Pancreas (tissue), 10 donors: ENCODE measurements at regions not wholly inside any gene's neighbourhood (a gene's known extent, or its start where the extent isn't known, plus 50 kb on each side); places are given as distances from the start of the nearest gene placed in this dataset.

Source experiments
- ATAC-seq, 4 donors: fragments of 200-7000 bp; cut with Tn5 transposase; one replicate each; pipeline versions ENCODE4 v1.8.0 to v1.9.1; 2020; ENCODE audit warnings: mild to moderate bottlenecking in 4 of 4, moderate library complexity in 4 of 4
- DNase-seq, 6 donors: peaks; one replicate each; pipeline ENCODE4 v3.0.0-alpha.2; 2020
- FAIRE-seq: peaks from 2 replicates; lab custom pipeline; 2012; peaks lifted over from hg19 to GRCh38; lab: Jason Lieb, UNC
- H3K27ac ChIP-seq, 4 donors: fragments of 200-600 bp; sonication (generic); 1 replicate in 3 of 4; 2 replicates in 1 of 4; pipeline versions ENCODE4 v1.5.0 to v1.8.0; 2020
- H3K27me3 ChIP-seq, 4 donors: fragments of 200-600 bp; one replicate each; pipeline ENCODE4 v1.8.0; 2021
- H3K36me3 ChIP-seq, 3 donors: fragments of 200-600 bp; sonication (generic) in 1 of 3; one replicate each; pipeline versions ENCODE4 v1.5.0 to v1.8.0; 2020 to 2021
- H3K4me1 ChIP-seq, 3 donors: fragments of 200-600 bp; one replicate each; pipeline ENCODE4 v1.8.0; 2021
- H3K4me3 ChIP-seq, 4 donors: fragments of 200-600 bp; sonication (generic) in 2 of 4; one replicate each; pipeline versions ENCODE4 v1.5.0 to v1.8.0; 2020 to 2021
- H3K9me3 ChIP-seq, 4 donors: fragments of 200-600 bp; one replicate each; pipeline ENCODE4 v1.8.0; 2021
- CTCF ChIP-seq, 4 donors: fragments of 200-600 bp; sonication (generic) in 3 of 4; IDR thresholded peaks; one replicate each; pipeline versions ENCODE4 v1.5.0 to v1.8.0; 2021; ENCODE audit warnings: antibody characterized with exemption in 4 of 4
- WGBS, 2 donors: extraction: QIAGEN DNeasy Blood & Tissue Kit; methylation state at CpG; one replicate each; pipeline ENCODE4 v1.1.7; 2013; 5-methylcytosine and 5-hydroxymethylcytosine counted together
- intact Hi-C, 3 donors: fragments of 100-400 bp; cut with DNase I; formaldehyde crosslinking; loops; one replicate each; pipeline versions ENCODE4 v1.11.1 to v1.14.2; 2022
- donor health status: healthy with polysubstance abuse.
- donor health status: DM: no; HTN: no; CAD: no; lungs with moderate emphysema.
- donor health status: DM: no; HTN: no; CAD: no.
- donor health status: control.
- donor health status: control.
- donor health status: Bipolar disorder and iron deficiency.
- donor health status: DM: yes; HTN: yes; CAD: no.
- donor health status: DM: no; HTN: no; CAD: no.
- donor health status: DM: no; HTN: no; CAD: no.
- donor health status: DM: yes; HTN: yes; CAD: no.

DNA sequence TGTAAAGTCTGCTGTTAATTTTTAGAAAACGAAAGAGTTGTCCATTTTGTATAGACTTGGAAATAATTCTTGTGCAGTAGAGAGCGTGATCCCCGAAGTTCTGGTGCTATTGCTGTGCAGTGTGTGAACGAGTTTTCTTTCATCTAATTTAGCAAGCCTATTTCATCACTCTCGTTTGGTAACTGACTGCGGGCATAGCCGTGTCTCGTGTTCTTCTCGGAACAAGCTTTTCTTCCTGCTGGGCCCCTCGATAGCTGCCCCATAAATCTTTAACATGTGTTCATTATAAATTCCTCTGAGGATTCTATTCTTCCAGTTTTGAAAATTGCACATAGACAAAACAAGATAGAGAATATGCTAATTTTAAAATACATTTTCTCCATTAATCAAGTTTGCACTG, 622.0 kb upstream of the PFKP start:
- Histone ChIP-seq H3K4me3 (no peak overlapping the region), H3K4me1 (no peaks in the 10 kb centered on the region), H3K36me3 (no peaks in the 10 kb centered on the region), H3K27ac (no peak overlapping the region), H3K27me3 (no peaks in the 10 kb centered on the region), H3K9me3 (no peaks in the 10 kb centered on the region)
- intact Hi-C loops, result no loop called here
- no peak for TF ChIP-seq CTCF (IDR thresholded peaks at IDR 0.05)
- FAIRE-seq (no peak), ATAC-seq (no peak), DNase-seq (no peak)
- WGBS, 2 donors, result 69 to 79% methylated on average over 10 of the region's 10 CpGs

GRCh38 chr10:2439983-2440382, 627.4 kb upstream of the PFKP start:
- DNase-seq (no peak), ATAC-seq (no peak), FAIRE-seq (no peak)
- Histone ChIP-seq H3K36me3 (no peaks in the 10 kb centered on the region), H3K27me3 (no peaks in the 10 kb centered on the region), H3K9me3 (no peaks in the 10 kb centered on the region), H3K4me3 (no peak overlapping the region), H3K27ac (no peak overlapping the region), H3K4me1 (no peaks in the 10 kb centered on the region)
- 51 to 69% methylated on average over 4 of the region's 4 CpGs for WGBS, 2 donors
- intact Hi-C loops, result no loop called here
- no peak for TF ChIP-seq CTCF (IDR thresholded peaks at IDR 0.05)

GRCh38 chr10:2439000-2439399, 628.3 kb upstream of the PFKP start:
- intact Hi-C loops, result no loop called here
- ATAC-seq, result no peak
- Histone ChIP-seq H3K9me3 (no peaks in the 10 kb centered on the region), H3K36me3 (no peaks in the 10 kb centered on the region), H3K27ac (no peak overlapping the region), H3K4me1 (no peaks in the 10 kb centered on the region), H3K4me3 (no peak overlapping the region), H3K27me3 (no peaks in the 10 kb centered on the region)
- TF ChIP-seq CTCF (IDR thresholded peaks at IDR 0.05), result no peak
- WGBS, 2 donors, result 32 to 38% methylated on average over 8 of the region's 8 CpGs
- no peak for FAIRE-seq
- DNase-seq, result no peak

DNA sequence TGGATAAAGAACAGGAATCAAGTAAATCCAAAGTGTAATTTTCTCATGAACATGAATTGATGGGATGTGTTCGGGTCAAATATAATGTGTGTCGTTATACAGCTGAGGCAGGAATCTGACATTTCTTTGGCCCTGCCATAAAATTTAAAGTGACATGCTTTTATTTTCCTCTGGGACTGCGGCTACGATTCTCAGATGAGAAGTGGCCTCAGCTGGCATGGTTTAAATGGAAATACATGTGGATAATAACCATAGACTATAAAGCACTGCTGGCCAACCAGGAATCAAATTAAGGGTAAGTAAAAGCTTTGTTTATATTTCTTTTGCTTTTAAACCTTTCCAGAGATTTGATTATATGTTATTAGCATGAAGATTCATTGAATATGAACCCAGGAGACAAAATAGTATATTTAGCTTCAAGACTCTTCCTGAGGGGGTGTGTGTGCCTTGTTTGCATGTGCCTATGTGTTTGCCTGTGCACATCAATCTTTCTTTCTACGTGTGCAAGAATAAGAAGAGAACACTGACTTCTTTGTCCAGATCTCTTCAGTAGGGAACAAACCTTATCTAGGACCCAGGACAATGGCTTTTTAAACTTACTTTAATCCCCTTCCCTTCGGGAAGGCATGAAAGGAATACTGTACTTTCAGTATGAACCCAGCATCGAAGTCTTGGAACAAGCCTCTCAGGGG, 629.0 kb upstream of the PFKP start:
- no peak overlapping the region for H3K27ac ChIP-seq
- FAIRE-seq (no peak), DNase-seq (no peak), ATAC-seq (no peak)
- H3K4me3 ChIP-seq, result no peak overlapping the region
- H3K9me3 ChIP-seq, result no peaks in the 10 kb centered on the region
- H3K4me1 ChIP-seq, result no peaks in the 10 kb centered on the region
- intact Hi-C loops, result no loop called here
- no peaks in the 10 kb centered on the region for H3K36me3 ChIP-seq
- 19% methylated on average over 7 of the region's 7 CpGs for WGBS, 2 donors
- no peak for TF ChIP-seq CTCF (IDR thresholded peaks at IDR 0.05)
- no peaks in the 10 kb centered on the region for H3K27me3 ChIP-seq

DNA sequence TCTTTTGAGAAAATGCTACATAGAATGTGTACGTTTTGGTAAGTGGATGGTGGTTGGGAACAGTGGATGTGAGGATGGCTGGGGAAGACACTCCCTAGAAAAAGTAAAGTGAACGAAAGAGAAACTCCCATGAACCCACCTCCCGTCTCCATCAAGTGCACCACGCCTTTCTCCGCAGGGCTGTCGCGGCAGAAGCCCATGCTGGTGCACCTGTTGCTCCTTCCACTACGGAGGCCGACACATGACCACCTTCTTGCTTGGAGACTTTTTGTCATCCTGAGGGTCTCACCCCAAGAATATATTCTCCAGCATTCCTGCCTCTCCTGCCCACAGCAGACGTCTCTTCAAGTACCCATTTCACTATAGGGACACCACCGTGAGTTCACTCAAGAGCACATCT, 630.4 kb upstream of the PFKP start:
- FAIRE-seq (no peak), DNase-seq (no peak), ATAC-seq (no peak)
- no peak overlapping the region for H3K27ac ChIP-seq
- no peaks in the 10 kb centered on the region for H3K36me3 ChIP-seq
- intact Hi-C loops, result no loop called here
- TF ChIP-seq CTCF (IDR thresholded peaks at IDR 0.05), result no peak
- no peaks in the 10 kb centered on the region for H3K4me1 ChIP-seq
- H3K27me3 ChIP-seq, result no peaks in the 10 kb centered on the region
- H3K4me3 ChIP-seq, result no peak overlapping the region
- H3K9me3 ChIP-seq, result no peaks in the 10 kb centered on the region
- WGBS, 2 donors, result 74 to 89% methylated on average over 11 of the region's 11 CpGs
